PC-9 (cell line): ENCODE measurements at regions not wholly inside any gene's neighbourhood (a gene's known extent, or its start where the extent isn't known, plus 50 kb on each side); places are given as distances from the start of the nearest gene placed in this dataset.

Experiments
- EZH2 ChIP-seq: fragments of 200-600 bp; sonication (generic); IDR thresholded peaks from 2 replicates; pipeline ENCODE4 v1.8.0; 2017; ENCODE audit warnings: antibody characterized with exemption, low read depth
- TF ChIP-seq, protein P1 (sequence below): fragments of 200-600 bp; sonication (generic); conservative IDR thresholded peaks from 2 replicates; pipeline ENCODE4 v1.6.1; 2017; ENCODE audit warnings: mixed run types, antibody characterized with exemption, mild to moderate bottlenecking, moderate library complexity

DNA sequence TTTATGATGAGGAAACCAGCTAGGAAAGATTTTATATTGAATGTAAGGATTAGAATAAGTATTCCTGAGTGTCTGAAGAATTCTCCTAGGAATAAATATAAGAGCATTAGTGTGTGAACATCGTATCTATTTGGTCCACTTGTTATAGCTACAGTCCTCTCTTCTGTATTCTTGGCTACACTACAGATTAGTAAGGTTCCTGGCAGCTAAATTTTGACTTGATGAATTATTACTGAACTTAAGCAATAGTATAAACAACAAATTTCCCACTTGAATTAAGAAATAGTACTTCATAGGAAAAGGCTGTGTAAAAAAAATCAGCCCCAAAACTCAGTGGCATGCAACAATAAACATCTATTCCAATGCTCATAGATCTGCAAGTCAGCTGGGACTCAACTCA is 138.4 kb upstream of the G2E3 start:
- TF ChIP-seq, protein P1, sequence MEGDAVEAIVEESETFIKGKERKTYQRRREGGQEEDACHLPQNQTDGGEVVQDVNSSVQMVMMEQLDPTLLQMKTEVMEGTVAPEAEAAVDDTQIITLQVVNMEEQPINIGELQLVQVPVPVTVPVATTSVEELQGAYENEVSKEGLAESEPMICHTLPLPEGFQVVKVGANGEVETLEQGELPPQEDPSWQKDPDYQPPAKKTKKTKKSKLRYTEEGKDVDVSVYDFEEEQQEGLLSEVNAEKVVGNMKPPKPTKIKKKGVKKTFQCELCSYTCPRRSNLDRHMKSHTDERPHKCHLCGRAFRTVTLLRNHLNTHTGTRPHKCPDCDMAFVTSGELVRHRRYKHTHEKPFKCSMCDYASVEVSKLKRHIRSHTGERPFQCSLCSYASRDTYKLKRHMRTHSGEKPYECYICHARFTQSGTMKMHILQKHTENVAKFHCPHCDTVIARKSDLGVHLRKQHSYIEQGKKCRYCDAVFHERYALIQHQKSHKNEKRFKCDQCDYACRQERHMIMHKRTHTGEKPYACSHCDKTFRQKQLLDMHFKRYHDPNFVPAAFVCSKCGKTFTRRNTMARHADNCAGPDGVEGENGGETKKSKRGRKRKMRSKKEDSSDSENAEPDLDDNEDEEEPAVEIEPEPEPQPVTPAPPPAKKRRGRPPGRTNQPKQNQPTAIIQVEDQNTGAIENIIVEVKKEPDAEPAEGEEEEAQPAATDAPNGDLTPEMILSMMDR: no peak
- TF ChIP-seq EZH2: no peak
